Activated CD4-positive, alpha-beta memory T cell treated with anti-CD3 and anti-CD28 coated beads for 36 hours (primary cell): ENCODE measurements at regions not wholly inside any gene's neighbourhood (a gene's known extent, or its start where the extent isn't known, plus 50 kb on each side); places are given as distances from the start of the nearest gene placed in this dataset.

ENCODE experiments used
- CTCF ChIA-PET: fragments of 350-600 bp; sonication (Branson Sonifier 250); formaldehyde crosslinking; loops from one replicate; lab custom pipeline; 2021; ENCODE audit warnings: antibody characterized with exemption, inconsistent platforms; lab: Charles Lee
- POLR2A ChIA-PET: fragments of 350-600 bp; sonication (Branson Sonifier 250); formaldehyde crosslinking; loops from one replicate; lab custom pipeline; 2021; ENCODE audit warnings: antibody characterized with exemption; lab: Charles Lee
- DNase-seq: peaks from one replicate; pipeline ENCODE4 v3.0.0-alpha.2; 2020
- H3K27ac Mint-ChIP-seq: one replicate; pipeline ENCODE4 v1.8.0; 2021; ENCODE audit warnings: mixed read lengths
- H3K27me3 Mint-ChIP-seq: one replicate; pipeline ENCODE4 v1.8.0; 2021; ENCODE audit warnings: mixed read lengths
- H3K36me3 Mint-ChIP-seq: one replicate; pipeline ENCODE4 v1.8.0; 2021; ENCODE audit warnings: mixed read lengths
- H3K4me1 Mint-ChIP-seq: one replicate; pipeline ENCODE4 v1.8.0; 2021; ENCODE audit warnings: low read depth, mixed read lengths
- H3K4me3 Mint-ChIP-seq: one replicate; pipeline ENCODE4 v1.8.0; 2021; ENCODE audit warnings: mild to moderate bottlenecking, mixed read lengths
- H3K9me3 Mint-ChIP-seq: one replicate; pipeline ENCODE4 v1.8.0; 2021; ENCODE audit warnings: mixed read lengths
- intact Hi-C: fragments of 100-400 bp; cut with micrococcal nuclease; formaldehyde crosslinking; loops from one replicate; pipeline ENCODE4 v1.15.1; 2023

DNA sequence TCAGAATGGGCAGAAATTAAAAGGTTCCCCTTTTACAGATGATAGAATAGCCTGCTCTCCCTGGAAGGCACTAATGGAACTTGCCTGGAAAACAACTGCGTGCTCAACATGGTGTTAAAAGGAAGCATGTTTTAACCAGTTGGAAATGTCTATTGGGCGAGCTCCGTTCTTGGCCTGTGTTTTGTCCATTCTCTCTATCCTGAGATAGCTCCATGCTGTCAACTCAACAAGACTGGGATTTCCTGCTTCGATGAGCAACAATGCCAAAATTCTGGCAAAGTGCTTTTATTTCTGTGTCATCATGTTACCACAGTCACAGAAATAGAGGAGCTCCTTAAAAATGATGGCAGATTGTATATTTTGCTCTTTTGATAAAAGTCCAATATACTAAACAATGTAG is 198.3 kb downstream of the PLK2 start:
- Mint-ChIP-seq H3K27me3 (peaks cover 10% of the 10 kb centered on the region), H3K9me3 (no peaks in the 10 kb centered on the region), H3K4me3 (no peak overlapping the region), H3K27ac (no peak overlapping the region), H3K36me3 (no peaks in the 10 kb centered on the region), H3K4me1 (no peaks in the 10 kb centered on the region)
- DNase-seq, result no peak
- POLR2A ChIA-PET, result no interaction called here
- intact Hi-C loops, result no loop called here
- CTCF ChIA-PET, result no interaction called here

DNA sequence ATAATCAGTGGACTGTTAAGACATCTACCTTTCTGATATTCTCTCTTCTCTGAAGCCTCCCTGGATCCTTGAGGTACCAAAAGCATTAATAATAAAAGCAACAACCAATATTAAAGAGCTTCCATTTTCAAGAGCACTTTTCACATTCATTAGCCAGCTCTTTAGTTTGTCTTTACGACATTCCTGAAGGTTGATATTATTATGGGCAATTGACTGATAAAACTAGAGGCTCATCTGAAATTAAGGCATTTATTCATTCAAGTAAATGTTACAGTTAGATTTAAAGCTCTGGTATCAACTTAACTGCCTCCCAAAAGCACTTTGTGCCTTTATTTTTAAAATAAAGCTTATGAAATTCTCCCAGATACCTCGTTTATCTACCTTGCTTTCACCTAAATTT is 199.6 kb downstream of the PLK2 start:
- peaks cover 5% of the 10 kb centered on the region for H3K27me3 Mint-ChIP-seq
- no peak overlapping the region for H3K4me3 Mint-ChIP-seq
- no peaks in the 10 kb centered on the region for H3K9me3 Mint-ChIP-seq
- no peak for DNase-seq
- no peaks in the 10 kb centered on the region for H3K4me1 Mint-ChIP-seq
- CTCF ChIA-PET, result no interaction called here
- H3K27ac Mint-ChIP-seq, result no peak overlapping the region
- intact Hi-C loops, result no loop called here
- POLR2A ChIA-PET, result no interaction called here
- no peaks in the 10 kb centered on the region for H3K36me3 Mint-ChIP-seq

DNA sequence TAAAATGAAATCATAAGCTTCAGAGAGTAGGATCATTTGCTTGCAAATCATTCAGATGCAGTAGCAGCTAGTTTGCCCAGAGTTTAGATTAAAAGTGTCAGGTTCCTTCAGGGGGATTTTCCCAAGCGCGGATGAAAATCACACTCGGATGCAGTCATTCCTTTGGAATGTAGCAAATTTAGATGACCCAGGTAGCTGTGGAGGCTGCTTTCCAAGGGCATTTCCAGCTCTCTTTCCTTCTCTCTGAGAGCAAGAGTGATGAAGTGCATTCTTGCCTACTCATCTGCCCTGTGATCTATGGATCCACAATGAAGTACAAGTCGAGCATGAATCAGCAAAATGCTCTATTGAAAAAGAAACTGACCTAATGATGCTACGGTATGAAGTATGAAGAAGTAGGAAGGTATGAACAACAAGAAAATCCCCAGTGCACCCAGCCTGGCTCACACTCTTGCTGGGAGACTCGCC is 200.2 kb downstream of the PLK2 start:
- H3K4me1 Mint-ChIP-seq, result no peaks in the 10 kb centered on the region
- CTCF ChIA-PET, result interaction anchor here (0.6 kb wide), 1 partner anchor 22 kb away, joined by 3 read pairs; no protein-coding TSS in a partner anchor
- H3K4me3 Mint-ChIP-seq, result no peak overlapping the region
- DNase-seq, result no peak
- no peaks in the 10 kb centered on the region for H3K9me3 Mint-ChIP-seq
- intact Hi-C loops, result no loop called here
- no peaks in the 10 kb centered on the region for H3K36me3 Mint-ChIP-seq
- H3K27ac Mint-ChIP-seq, result no peak overlapping the region
- POLR2A ChIA-PET, result no interaction called here
- H3K27me3 Mint-ChIP-seq, result peaks cover 5% of the 10 kb centered on the region

DNA sequence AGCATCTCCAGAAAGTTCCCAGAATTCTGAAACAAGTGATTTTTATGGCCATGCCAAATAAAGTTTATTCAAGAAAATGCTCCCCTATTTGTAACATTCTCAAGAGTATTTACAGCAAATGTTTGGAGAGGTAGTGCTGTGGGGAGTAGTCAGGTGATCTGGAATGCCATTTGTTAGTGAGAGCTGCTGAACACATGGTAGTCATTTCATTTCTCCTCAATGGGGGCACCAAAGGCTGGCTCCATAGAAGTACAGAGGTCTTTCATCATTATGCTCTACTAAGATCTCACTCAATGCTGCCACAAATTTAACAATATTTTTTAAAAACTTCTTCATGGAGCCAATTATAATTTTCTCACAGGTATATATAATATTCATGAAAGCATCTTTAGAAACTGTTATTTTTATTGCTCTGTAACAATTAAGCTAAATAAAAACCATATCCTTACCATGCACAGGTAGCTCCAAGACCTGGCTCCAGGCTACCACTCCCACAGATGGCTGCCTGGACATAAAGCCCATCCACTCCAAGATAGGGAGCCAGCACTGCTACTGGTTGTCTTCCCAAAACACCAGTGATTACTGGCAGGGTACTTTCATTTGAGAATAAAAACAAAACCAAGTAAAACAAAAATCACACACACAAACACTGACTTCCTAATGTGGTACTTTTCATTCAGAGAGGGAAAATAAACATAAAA is 200.8 kb downstream of the PLK2 start:
- Mint-ChIP-seq H3K4me3 (no peak overlapping the region), H3K27ac (no peak overlapping the region), H3K4me1 (no peaks in the 10 kb centered on the region), H3K27me3 (peaks cover 5% of the 10 kb centered on the region), H3K36me3 (no peaks in the 10 kb centered on the region), H3K9me3 (no peaks in the 10 kb centered on the region)
- intact Hi-C loops, result no loop called here
- CTCF ChIA-PET, result interaction anchor here (0.6 kb wide), 1 partner anchor 21 kb away, joined by 3 read pairs; no protein-coding TSS in a partner anchor
- POLR2A ChIA-PET, result interaction anchor here (0.5 kb wide), 1 partner anchor 14 kb away, joined by 3 read pairs; no protein-coding TSS in a partner anchor
- no peak for DNase-seq

DNA sequence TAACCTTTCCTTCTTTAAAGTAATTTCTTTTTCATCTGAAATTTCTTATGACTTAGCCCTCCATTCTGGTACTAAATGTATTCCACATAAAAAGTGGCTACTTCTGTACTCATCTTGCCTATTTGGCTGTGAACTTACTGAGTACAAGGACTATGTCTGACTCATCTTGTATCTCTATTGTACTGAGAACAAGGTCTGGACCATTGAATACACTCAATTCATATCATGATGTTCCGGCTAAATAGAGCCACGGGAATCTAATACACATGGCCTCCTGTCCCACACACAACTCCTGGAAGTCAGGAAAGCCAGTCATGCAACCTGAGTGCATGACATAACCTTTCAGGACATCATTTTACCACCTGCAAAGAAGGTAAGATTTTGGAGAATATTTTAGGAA is 203.9 kb downstream of the PLK2 start:
- H3K27ac Mint-ChIP-seq, result no peak overlapping the region
- H3K36me3 Mint-ChIP-seq, result no peaks in the 10 kb centered on the region
- H3K9me3 Mint-ChIP-seq, result no peaks in the 10 kb centered on the region
- DNase-seq, result no peak
- intact Hi-C loops, result no loop called here
- no peaks in the 10 kb centered on the region for H3K4me1 Mint-ChIP-seq
- no peak overlapping the region for H3K4me3 Mint-ChIP-seq
- POLR2A ChIA-PET, result no interaction called here
- H3K27me3 Mint-ChIP-seq, result peaks cover 7% of the 10 kb centered on the region
- CTCF ChIA-PET, result no interaction called here

DNA sequence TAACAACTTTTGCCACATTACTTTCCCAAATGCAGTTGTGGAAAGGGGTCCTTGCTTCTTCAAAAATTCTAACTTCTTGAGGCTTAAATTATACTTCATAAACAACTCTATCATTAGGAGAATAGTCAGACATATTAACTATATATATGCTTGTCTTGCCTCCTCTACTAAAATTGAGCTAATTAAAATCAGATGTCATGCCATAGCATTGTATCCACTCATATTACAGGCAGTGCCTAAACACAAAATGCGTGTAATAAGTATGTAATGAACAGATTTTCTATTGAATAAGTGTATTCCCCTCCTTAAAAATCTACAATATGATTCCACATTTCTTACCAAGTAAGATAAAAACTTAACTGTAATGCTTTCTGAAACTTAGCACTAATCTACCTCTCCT is 204.5 kb downstream of the PLK2 start:
- Mint-ChIP-seq H3K4me3 (no peak overlapping the region), H3K27me3 (peaks cover 7% of the 10 kb centered on the region), H3K27ac (no peak overlapping the region), H3K36me3 (no peaks in the 10 kb centered on the region), H3K4me1 (no peaks in the 10 kb centered on the region), H3K9me3 (no peaks in the 10 kb centered on the region)
- POLR2A ChIA-PET, result no interaction called here
- intact Hi-C loops, result no loop called here
- CTCF ChIA-PET, result no interaction called here
- DNase-seq, result no peak

DNA sequence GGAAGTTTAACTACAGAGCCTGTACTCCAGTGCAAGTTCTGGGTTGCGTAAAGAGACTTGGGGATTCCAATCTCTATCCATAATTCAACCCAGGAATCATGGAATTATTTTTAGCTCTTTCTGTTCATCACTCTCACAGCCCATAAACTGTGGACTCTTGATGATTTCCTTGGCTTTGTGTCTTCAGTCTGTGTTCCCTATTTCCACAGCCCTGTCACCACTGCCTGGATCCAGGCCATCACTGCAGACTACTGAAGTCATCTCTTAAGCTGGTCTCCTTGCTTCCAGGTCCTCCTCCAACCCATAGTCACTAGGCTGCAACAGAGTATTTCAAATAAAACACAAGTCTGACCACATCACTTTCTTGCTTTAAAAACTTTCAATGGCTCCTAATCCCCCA is 211.7 kb downstream of the PLK2 start:
- POLR2A ChIA-PET, result no interaction called here
- intact Hi-C loops, result no loop called here
- H3K4me3 Mint-ChIP-seq, result no peak overlapping the region
- H3K9me3 Mint-ChIP-seq, result no peaks in the 10 kb centered on the region
- no peaks in the 10 kb centered on the region for H3K4me1 Mint-ChIP-seq
- DNase-seq, result no peak
- no peak overlapping the region for H3K27ac Mint-ChIP-seq
- CTCF ChIA-PET, result no interaction called here
- peaks cover 5% of the 10 kb centered on the region for H3K27me3 Mint-ChIP-seq
- H3K36me3 Mint-ChIP-seq, result no peaks in the 10 kb centered on the region

DNA sequence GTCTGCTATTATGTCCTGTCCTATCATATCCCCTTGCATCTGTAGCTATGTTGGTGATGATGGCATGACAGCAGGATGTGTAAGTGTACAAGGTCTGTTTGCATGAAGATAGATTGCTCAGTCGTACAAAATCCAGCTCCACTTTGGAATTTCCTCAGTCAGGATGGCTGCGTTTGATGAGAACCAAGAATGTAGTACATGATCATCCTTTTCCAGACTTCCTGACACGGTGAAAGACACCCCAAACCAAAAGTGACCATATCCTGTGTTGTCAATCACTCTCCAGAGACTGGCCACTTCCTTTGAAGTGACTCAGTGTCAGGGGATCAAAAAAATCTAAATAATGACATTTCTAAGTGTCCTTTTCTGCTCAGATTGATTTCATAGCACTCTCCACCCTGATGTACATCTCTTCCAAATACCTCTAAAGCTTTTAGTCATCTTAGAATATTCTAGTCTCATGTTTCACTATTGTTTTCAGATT is 213.4 kb downstream of the PLK2 start:
- Mint-ChIP-seq H3K4me3 (no peak overlapping the region), H3K36me3 (no peaks in the 10 kb centered on the region), H3K4me1 (no peaks in the 10 kb centered on the region), H3K27me3 (peaks cover 2% of the 10 kb centered on the region), H3K9me3 (no peaks in the 10 kb centered on the region), H3K27ac (no peak overlapping the region)
- no peak for DNase-seq
- intact Hi-C loops, result no loop called here
- ChIA-PET CTCF (no interaction called here), POLR2A (no interaction called here)

DNA sequence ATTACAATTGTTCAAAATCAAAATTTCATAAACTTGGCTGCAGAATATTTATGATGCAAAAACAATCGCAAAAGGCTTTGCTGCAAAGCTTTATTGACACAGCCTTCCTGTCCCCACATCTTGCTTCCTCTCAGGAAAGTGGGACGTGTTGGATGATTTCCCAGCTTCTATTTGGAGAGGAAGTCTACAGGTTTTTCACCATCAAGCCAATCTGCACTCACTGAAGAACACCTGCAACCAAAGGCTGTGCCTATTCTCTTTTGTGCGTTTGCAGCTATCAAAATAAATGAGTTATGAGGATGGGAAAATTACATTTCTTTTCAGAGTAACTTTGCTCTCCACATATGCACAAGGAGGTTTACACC is 214.4 kb downstream of the PLK2 start:
- no peaks in the 10 kb centered on the region for H3K9me3 Mint-ChIP-seq
- POLR2A ChIA-PET, result no interaction called here
- no peak for DNase-seq
- H3K27me3 Mint-ChIP-seq, result peaks cover 2% of the 10 kb centered on the region
- H3K27ac Mint-ChIP-seq, result no peak overlapping the region
- intact Hi-C loops, result no loop called here
- H3K4me1 Mint-ChIP-seq, result no peaks in the 10 kb centered on the region
- H3K4me3 Mint-ChIP-seq, result no peak overlapping the region
- CTCF ChIA-PET, result no interaction called here
- no peaks in the 10 kb centered on the region for H3K36me3 Mint-ChIP-seq

DNA sequence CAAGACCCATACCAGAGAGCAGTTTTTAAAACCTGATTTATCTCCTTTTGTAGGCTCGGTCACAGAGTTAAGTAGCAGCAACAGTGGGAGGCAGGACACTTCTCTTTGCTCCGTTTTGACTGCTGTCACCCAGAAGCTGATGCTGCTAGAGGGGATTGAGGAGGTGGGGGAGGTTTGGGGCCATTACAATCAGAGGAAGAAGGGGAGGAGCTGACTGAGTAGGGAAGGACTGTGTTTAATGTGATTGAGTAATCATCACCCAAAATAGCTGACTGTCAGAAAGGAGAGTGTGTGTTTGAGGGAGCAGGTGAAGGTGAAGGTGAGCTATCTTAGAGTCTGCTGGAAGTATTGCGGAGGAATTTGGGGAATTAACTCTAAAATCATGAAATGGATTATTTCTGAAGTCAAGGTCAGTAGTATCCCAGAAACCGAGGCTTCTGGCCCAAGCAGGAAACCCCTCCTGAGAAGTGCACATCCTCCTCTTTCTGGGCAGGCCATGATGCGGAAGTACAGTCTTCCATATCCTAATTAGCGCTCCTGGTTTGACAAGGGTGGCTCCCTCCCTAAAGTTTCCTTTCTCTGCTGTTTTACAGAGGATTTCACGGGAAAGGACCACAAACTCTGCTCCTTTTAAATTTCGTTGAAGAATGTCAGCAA is 214.9 kb downstream of the PLK2 start:
- no peak overlapping the region for H3K4me3 Mint-ChIP-seq
- H3K27me3 Mint-ChIP-seq, result peaks cover 4% of the 10 kb centered on the region
- no peaks in the 10 kb centered on the region for H3K4me1 Mint-ChIP-seq
- H3K36me3 Mint-ChIP-seq, result no peaks in the 10 kb centered on the region
- DNase-seq, result no peak
- H3K9me3 Mint-ChIP-seq, result no peaks in the 10 kb centered on the region
- ChIA-PET CTCF (no interaction called here), POLR2A (no interaction called here)
- intact Hi-C loops, result no loop called here
- no peak overlapping the region for H3K27ac Mint-ChIP-seq

DNA sequence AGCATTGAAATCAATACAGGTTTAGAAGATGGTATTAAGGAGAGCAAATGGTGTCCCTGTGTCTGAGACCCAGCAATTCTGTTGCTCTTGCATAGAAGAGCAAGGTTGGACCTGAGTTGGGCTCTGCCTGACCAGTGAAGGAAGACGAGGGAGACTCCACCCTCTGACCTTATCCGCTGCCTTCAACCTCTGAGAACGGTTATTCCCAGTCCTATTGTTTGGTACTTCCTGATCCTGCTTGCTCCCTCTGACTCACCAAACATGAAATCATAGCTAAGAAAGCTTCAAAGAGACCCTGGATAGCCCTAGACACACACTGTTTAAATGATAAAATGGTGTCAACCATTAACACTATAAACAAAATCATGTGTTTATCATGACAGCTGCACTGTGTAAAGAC is 218.5 kb downstream of the PLK2 start:
- H3K27ac Mint-ChIP-seq, result no peak overlapping the region
- no peaks in the 10 kb centered on the region for H3K4me1 Mint-ChIP-seq
- H3K27me3 Mint-ChIP-seq, result peaks cover 3% of the 10 kb centered on the region
- POLR2A ChIA-PET, result no interaction called here
- H3K4me3 Mint-ChIP-seq, result no peak overlapping the region
- CTCF ChIA-PET, result no interaction called here
- no peak for DNase-seq
- intact Hi-C loops, result no loop called here
- no peaks in the 10 kb centered on the region for H3K36me3 Mint-ChIP-seq
- H3K9me3 Mint-ChIP-seq, result no peaks in the 10 kb centered on the region

DNA sequence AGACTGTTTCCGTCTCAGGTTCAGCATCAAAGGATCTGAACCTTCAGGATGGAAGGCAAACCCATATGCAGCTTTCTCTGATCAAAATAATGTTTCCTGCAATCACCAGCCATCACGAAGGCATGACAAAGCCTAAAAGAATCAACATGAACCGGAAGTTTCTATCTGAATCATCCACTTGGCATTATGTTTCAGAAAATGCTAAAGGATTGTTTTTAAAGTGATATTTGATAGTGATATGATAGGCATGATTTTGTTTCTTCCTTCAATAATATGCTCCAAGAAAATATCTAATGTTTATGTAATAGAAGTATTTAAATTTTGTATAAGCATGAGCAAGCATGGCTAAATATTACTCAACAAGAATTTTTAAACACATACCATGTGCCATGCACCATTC is 219.6 kb downstream of the PLK2 start:
- ChIA-PET POLR2A (no interaction called here), CTCF (no interaction called here)
- Mint-ChIP-seq H3K27ac (no peak overlapping the region), H3K4me1 (no peaks in the 10 kb centered on the region), H3K27me3 (peaks cover 3% of the 10 kb centered on the region), H3K9me3 (no peaks in the 10 kb centered on the region), H3K4me3 (no peak overlapping the region), H3K36me3 (no peaks in the 10 kb centered on the region)
- intact Hi-C loops, result no loop called here
- no peak for DNase-seq

DNA sequence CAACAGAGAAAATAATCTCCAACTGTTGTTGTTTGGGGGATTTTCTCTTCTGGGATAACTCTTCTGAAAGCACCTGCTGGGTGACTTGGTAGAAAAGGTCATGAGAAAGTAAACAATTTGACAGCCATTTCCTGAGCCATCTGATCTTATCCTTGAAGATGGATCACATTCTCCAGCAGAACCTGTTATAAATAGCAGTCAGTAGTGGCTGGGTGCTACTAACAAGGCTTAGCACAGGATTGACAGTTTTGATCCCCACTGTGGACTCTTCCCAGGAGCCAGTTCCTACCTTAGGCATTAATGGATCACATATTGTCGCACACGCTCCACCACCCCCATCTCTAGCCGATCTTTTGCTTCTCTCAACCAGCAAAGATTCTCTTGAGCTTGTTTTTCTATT is 220.2 kb downstream of the PLK2 start:
- peaks cover 3% of the 10 kb centered on the region for H3K27me3 Mint-ChIP-seq
- ChIA-PET POLR2A (no interaction called here), CTCF (no interaction called here)
- no peaks in the 10 kb centered on the region for H3K4me1 Mint-ChIP-seq
- DNase-seq, result no peak
- intact Hi-C loops, result no loop called here
- H3K27ac Mint-ChIP-seq, result no peak overlapping the region
- no peaks in the 10 kb centered on the region for H3K36me3 Mint-ChIP-seq
- no peaks in the 10 kb centered on the region for H3K9me3 Mint-ChIP-seq
- no peak overlapping the region for H3K4me3 Mint-ChIP-seq
